ENCODE measurements at regions not wholly inside any gene's neighbourhood (a gene's known extent, or its start where the extent isn't known, plus 50 kb on each side); places are given as distances from the start of the nearest gene placed in this dataset.

- no peak overlapping the region for H3K4me3 ChIP-seq (ENCODE audit: low read depth, low read length)
- TF ChIP-seq CTCF (IDR thresholded peaks at IDR 0.05; ENCODE audit: insufficient read depth, low read depth, low read length), result no peak
- DNase-seq (ENCODE audit: low read depth), result no peak
Measured at GRCh38 chr20:61050336-61050890, 201.6 kb upstream of the CDH4 start.

- TF ChIP-seq CTCF (IDR thresholded peaks at IDR 0.05; ENCODE audit: insufficient read depth, low read depth, low read length), result no peak
- no peak overlapping the region for H3K4me3 ChIP-seq (ENCODE audit: low read depth, low read length)
- no peak for DNase-seq (ENCODE audit: low read depth)
Measured at GRCh38 chr20:61052195-61052750, 199.8 kb upstream of the CDH4 start.

DNA sequence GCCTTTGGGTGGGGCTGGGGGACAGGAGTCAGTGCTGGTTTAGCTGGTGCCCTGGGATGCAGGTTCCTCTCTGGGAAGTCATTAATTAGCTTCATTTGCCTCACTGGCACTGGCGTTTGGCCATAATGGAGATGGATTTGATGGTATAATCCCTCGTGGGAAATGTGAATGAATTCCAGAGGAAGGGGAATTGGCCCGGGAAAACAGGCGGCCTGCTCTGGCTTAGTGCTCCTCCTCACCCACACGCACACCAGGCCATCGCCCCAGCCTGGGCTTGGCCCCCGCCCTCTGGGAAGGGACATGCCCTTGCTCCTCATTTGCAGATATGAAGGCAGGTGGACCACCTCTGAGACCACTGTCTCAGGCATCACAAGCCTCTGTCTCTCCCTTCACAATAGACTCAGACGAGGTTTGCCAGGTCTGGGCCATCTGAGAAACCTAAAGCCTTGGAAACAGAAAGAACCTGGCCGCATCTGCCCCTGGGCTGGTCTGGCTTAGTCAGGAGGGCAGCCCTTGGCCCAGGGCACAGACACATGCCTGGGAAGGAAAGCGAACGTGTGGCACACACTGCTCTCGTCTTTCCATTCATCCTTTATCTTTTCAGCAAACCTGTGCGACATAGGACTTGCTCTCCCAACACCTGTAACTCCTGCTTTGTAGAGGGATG lies 199.2 kb upstream of the CDH4 start:
- DNase-seq (ENCODE audit: low read depth), result no peak
- no peak for TF ChIP-seq CTCF (IDR thresholded peaks at IDR 0.05; ENCODE audit: insufficient read depth, low read depth, low read length)
- H3K4me3 ChIP-seq (ENCODE audit: low read depth, low read length), result no peak overlapping the region

DNA sequence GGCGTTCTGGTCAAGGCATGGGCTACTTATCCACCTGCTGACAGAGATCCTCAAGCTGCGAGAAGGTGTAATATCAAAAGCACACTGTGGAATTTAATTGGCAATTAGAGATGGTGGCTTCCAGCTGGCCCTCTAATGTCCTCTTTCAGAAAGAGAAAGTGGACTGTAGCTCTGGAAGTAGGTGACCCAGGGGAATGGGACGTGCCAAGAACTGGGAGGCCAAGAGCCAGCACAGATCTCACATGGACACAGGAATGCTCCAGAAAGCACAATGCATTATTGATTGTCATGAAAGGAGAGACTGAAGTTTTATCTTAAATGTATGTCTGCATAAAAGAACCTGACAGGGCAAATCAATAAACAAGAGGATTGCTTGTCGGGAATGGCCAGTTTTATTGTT lies 198.6 kb upstream of the CDH4 start:
- no peak overlapping the region for H3K4me3 ChIP-seq (ENCODE audit: low read depth, low read length)
- no peak for TF ChIP-seq CTCF (IDR thresholded peaks at IDR 0.05; ENCODE audit: insufficient read depth, low read depth, low read length)
- DNase-seq (ENCODE audit: low read depth), result no peak

DNA sequence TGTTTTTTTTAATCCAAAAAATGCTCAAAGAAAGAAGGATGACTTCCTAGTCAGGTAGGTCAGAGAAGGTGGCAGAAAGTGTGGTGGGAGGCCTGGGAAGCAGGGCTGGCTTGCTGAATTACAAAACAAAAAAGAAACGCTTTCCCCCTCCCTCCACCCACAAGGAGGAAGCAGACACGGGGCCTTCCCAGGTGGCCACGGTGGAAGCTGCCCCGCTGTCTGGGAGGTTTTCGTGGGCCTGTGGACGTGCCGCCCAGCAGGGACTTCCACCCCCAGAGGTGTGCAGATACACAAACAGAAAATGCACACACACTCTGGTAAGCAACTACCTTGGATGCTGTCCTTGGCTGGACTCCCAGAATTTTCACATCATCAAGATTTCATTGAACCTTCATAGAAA lies 198.2 kb upstream of the CDH4 start:
- DNase-seq (ENCODE audit: low read depth), result no peak
- no peak for TF ChIP-seq CTCF (IDR thresholded peaks at IDR 0.05; ENCODE audit: insufficient read depth, low read depth, low read length)
- no peak overlapping the region for H3K4me3 ChIP-seq (ENCODE audit: low read depth, low read length)

- DNase-seq (ENCODE audit: low read depth), result no peak
- H3K4me3 ChIP-seq (ENCODE audit: low read depth, low read length), result no peak overlapping the region
- no peak for TF ChIP-seq CTCF (IDR thresholded peaks at IDR 0.05; ENCODE audit: insufficient read depth, low read depth, low read length)
Measured at GRCh38 chr20:61054411-61054810, 197.7 kb upstream of the CDH4 start.
